ENCODE measurements at regions not wholly inside any gene's neighbourhood (a gene's known extent, or its start where the extent isn't known, plus 50 kb on each side); places are given as distances from the start of the nearest gene placed in this dataset.

- no peak for ATAC-seq
- WGBS, 4 donors = 79 to 87% (median 84%) methylated on average over 5 of the region's 5 CpGs
- Histone ChIP-seq H3K36me3 (no peaks in the 10 kb centered on the region), H3K9me3 (peaks cover 0 to 2% (median 0%) of the 10 kb centered on the region in 12 donors), H3K4me1 (no peaks in the 10 kb centered on the region), H3K4me3 (no peak overlapping the region), H3K27ac (no peak overlapping the region), H3K27me3 (no peaks in the 10 kb centered on the region)
- intact Hi-C loops (cut with DNase I) = no loop called here
- no peak for DNase-seq
- no peak for TF ChIP-seq POLR2A (IDR thresholded peaks at IDR 0.05)
- no peak for TF ChIP-seq CTCF (IDR thresholded peaks at IDR 0.05)
These were observed 276.9 kb upstream of the ERBB4 start for GRCh38 chr2:212815453-212815852.

- no peaks in the 10 kb centered on the region for H3K36me3 ChIP-seq
- H3K27ac ChIP-seq = no peak overlapping the region
- ATAC-seq = no peak
- H3K9me3 ChIP-seq = peaks cover 0 to 4% (median 0%) of the 10 kb centered on the region in 12 donors
- WGBS, 4 donors = 59 to 69% (median 66%) methylated on average over 1 of the region's 1 CpG
- DNase-seq = no peak
- no peaks in the 10 kb centered on the region for H3K4me1 ChIP-seq
- TF ChIP-seq CTCF (IDR thresholded peaks at IDR 0.05) = no peak
- TF ChIP-seq POLR2A (IDR thresholded peaks at IDR 0.05) = no peak
- no peak overlapping the region for H3K4me3 ChIP-seq
- intact Hi-C loops (cut with DNase I) = no loop called here
- H3K27me3 ChIP-seq = no peaks in the 10 kb centered on the region
These were observed 276.3 kb upstream of the ERBB4 start for GRCh38 chr2:212814941-212815340.

- no peak overlapping the region for H3K27ac ChIP-seq
- no peaks in the 10 kb centered on the region for H3K36me3 ChIP-seq
- H3K4me1 ChIP-seq = no peaks in the 10 kb centered on the region
- TF ChIP-seq CTCF (IDR thresholded peaks at IDR 0.05) (no peak), POLR2A (IDR thresholded peaks at IDR 0.05) (no peak)
- DNase-seq = no peak
- WGBS, 4 donors = 50 to 64% (median 58%) methylated on average over 1 of the region's 1 CpG
- intact Hi-C loops (cut with DNase I) = no loop called here
- no peak for ATAC-seq
- H3K27me3 ChIP-seq = no peaks in the 10 kb centered on the region
- H3K9me3 ChIP-seq = peaks cover 0 to 4% (median 0%) of the 10 kb centered on the region in 12 donors
- no peak overlapping the region for H3K4me3 ChIP-seq
These were observed 273.3 kb upstream of the ERBB4 start for GRCh38 chr2:212811921-212812320.

GRCh38 chr2:212811036-212811805 lies 272.6 kb upstream of the ERBB4 start:
- WGBS, 4 donors = 42 to 69% (median 61%) methylated on average over 3 of the region's 3 CpGs
- no peak for DNase-seq
- no peak for ATAC-seq
- Histone ChIP-seq H3K9me3 (peaks cover 0 to 4% (median 0%) of the 10 kb centered on the region in 12 donors), H3K27ac (no peak overlapping the region), H3K4me3 (no peak overlapping the region), H3K4me1 (no peaks in the 10 kb centered on the region), H3K36me3 (no peaks in the 10 kb centered on the region), H3K27me3 (no peaks in the 10 kb centered on the region)
- no peak for TF ChIP-seq CTCF (IDR thresholded peaks at IDR 0.05)
- TF ChIP-seq POLR2A (IDR thresholded peaks at IDR 0.05) = no peak
- intact Hi-C loops (cut with DNase I) = no loop called here
